Mesenchymal stem cell (in vitro differentiated cells and primary cell): ENCODE measurements at regions not wholly inside any gene's neighbourhood (a gene's known extent, or its start where the extent isn't known, plus 50 kb on each side); places are given as distances from the start of the nearest gene placed in this dataset.

Experiments used
- DNase-seq: peaks from one replicate; pipeline ENCODE4 v3.0.0-alpha.2; 2013
- H2AFZ ChIP-seq: one replicate; pipeline ENCODE4 v1.6.1; 2013; ENCODE audit warnings: low read depth, mild to moderate bottlenecking, control low read depth, inconsistent platforms, low read length, moderate library complexity
- H2AK5ac ChIP-seq: 2 replicates; pipeline ENCODE4 v1.6.1; 2013; ENCODE audit warnings: low read length, moderate library complexity, mild to moderate bottlenecking, inconsistent platforms; ENCODE audit not compliant: severe bottlenecking
- H2BK120ac ChIP-seq: one replicate; pipeline ENCODE4 v1.6.1; 2013; ENCODE audit warnings: low read depth, mild to moderate bottlenecking, inconsistent platforms, low read length, moderate library complexity
- H2BK12ac ChIP-seq, 2 experiments: one replicate each; pipeline ENCODE4 v1.6.1; 2013; ENCODE audit warnings: inconsistent platforms in 2 of 2, low read length in 2 of 2, mild to moderate bottlenecking in 2 of 2, moderate library complexity in 2 of 2, control low read depth in 1 of 2
- H2BK15ac ChIP-seq: one replicate; pipeline ENCODE4 v1.6.1; 2013; ENCODE audit warnings: mild to moderate bottlenecking, low read depth, inconsistent platforms; ENCODE audit not compliant: poor library complexity, severe bottlenecking
- H2BK5ac ChIP-seq: 2 replicates; pipeline ENCODE4 v1.6.1; 2013; ENCODE audit warnings: low read depth, mild to moderate bottlenecking, low read length, control low read depth, inconsistent platforms; ENCODE audit not compliant: poor library complexity, severe bottlenecking
- H3K14ac ChIP-seq, 2 experiments: one replicate each; pipeline ENCODE4 v1.6.1; 2013; ENCODE audit warnings: inconsistent platforms in 2 of 2, low read length in 2 of 2, control low read depth in 1 of 2, mild to moderate bottlenecking in 1 of 2, moderate library complexity in 1 of 2
- H3K18ac ChIP-seq, 2 experiments: one replicate each; pipeline ENCODE4 v1.6.1; 2013; ENCODE audit warnings: inconsistent platforms in 2 of 2, low read length in 2 of 2, control low read depth in 1 of 2, low read depth in 1 of 2, mild to moderate bottlenecking in 1 of 2
- H3K23ac ChIP-seq, 2 experiments: one replicate each; pipeline ENCODE4 v1.6.1; 2013; ENCODE audit warnings: inconsistent platforms in 2 of 2, low read length in 2 of 2, mild to moderate bottlenecking in 2 of 2, moderate library complexity in 2 of 2, control low read depth in 1 of 2
- H3K27ac ChIP-seq: 2 replicates; pipeline ENCODE4 v1.5.1; 2013; ENCODE audit warnings: mild to moderate bottlenecking, moderate library complexity, low read length, control low read depth, inconsistent platforms; ENCODE audit not compliant: poor library complexity, severe bottlenecking
- H3K27me3 ChIP-seq, 2 experiments: 2 replicates each; pipeline versions ENCODE4 v1.6.1 to v1.7.0; 2013; ENCODE audit warnings: low read length in 2 of 2, mild to moderate bottlenecking in 2 of 2, moderate library complexity in 2 of 2, control low read depth in 1 of 2, inconsistent platforms in 1 of 2; ENCODE audit not compliant: control insufficient read depth in 1 of 2, insufficient read depth in 1 of 2
- H3K36me3 ChIP-seq, 2 experiments: 2 replicates each; pipeline versions ENCODE4 v1.6.1 to v1.7.0; 2013; ENCODE audit warnings: low read length in 2 of 2, control low read depth in 1 of 2, inconsistent platforms in 1 of 2, low read depth in 1 of 2, mild to moderate bottlenecking in 1 of 2; ENCODE audit not compliant: insufficient read depth in 2 of 2, control insufficient read depth in 1 of 2
- H3K4ac ChIP-seq, 2 experiments: one replicate each; pipeline ENCODE4 v1.6.1; 2013; ENCODE audit warnings: inconsistent platforms in 2 of 2, low read length in 2 of 2, mild to moderate bottlenecking in 2 of 2, moderate library complexity in 2 of 2, control low read depth in 1 of 2, low read depth in 1 of 2
- H3K4me1 ChIP-seq: 2 replicates; pipeline ENCODE4 v1.6.1; 2013; ENCODE audit warnings: low read depth, low read length, control low read depth; ENCODE audit not compliant: control insufficient read depth, insufficient read depth
- H3K4me2 ChIP-seq: 2 replicates; pipeline ENCODE4 v1.6.1; 2013; ENCODE audit warnings: low read length, mild to moderate bottlenecking, inconsistent platforms; ENCODE audit not compliant: poor library complexity, severe bottlenecking
- H3K4me3 ChIP-seq, 2 experiments: 2 replicates each; pipeline versions ENCODE4 v1.5.1 to v1.7.0; 2013; ENCODE audit warnings: low read length in 2 of 2, mild to moderate bottlenecking in 2 of 2, control low read depth in 1 of 2, low read depth in 1 of 2; ENCODE audit not compliant: insufficient read depth in 1 of 2
- H3K79me1 ChIP-seq: replicated peaks from 2 replicates; pipeline ENCODE4 v1.6.1; 2013; ENCODE audit warnings: mild to moderate bottlenecking, control low read depth, low read length, inconsistent platforms; ENCODE audit not compliant: poor library complexity, severe bottlenecking
- H3K9ac ChIP-seq: 2 replicates; pipeline ENCODE4 v1.7.0; 2013; ENCODE audit warnings: mild to moderate bottlenecking, low read length, moderate library complexity
- H3K9me3 ChIP-seq: 2 replicates; pipeline ENCODE4 v1.7.0; 2013; ENCODE audit warnings: mild to moderate bottlenecking, low read length; ENCODE audit not compliant: control insufficient read depth
- H4K8ac ChIP-seq: one replicate; pipeline ENCODE4 v1.6.1; 2013; ENCODE audit warnings: inconsistent platforms, mild to moderate bottlenecking, low read length, moderate library complexity
- H4K91ac ChIP-seq: one replicate; pipeline ENCODE4 v1.6.1; 2013; ENCODE audit warnings: mild to moderate bottlenecking, low read length, inconsistent platforms
- WGBS: methylation state at CpG from one replicate; pipeline ENCODE4 v1.1.7; 2013; ENCODE audit warnings: mixed read lengths; 5-methylcytosine and 5-hydroxymethylcytosine counted together

GRCh38 chr2:35337922-35338321, 1017.7 kb upstream of the CRIM1 start:
- Histone ChIP-seq H2BK5ac (no peak overlapping the region), H3K27ac (no peak overlapping the region), H3K23ac (no peak overlapping the region), H3K18ac (no peak overlapping the region), H3K79me1 (no peaks in the 10 kb centered on the region), H2BK12ac (no peak overlapping the region), H3K27me3 (no peaks in the 10 kb centered on the region), H4K91ac (no peak overlapping the region), H3K9ac (no peak overlapping the region), H3K9me3 (no peaks in the 10 kb centered on the region), H2AK5ac (no peak overlapping the region), H2AFZ (no peak overlapping the region), H4K8ac (no peak overlapping the region), H3K14ac (no peak overlapping the region), H3K4me2 (no peak overlapping the region), H3K4ac (no peak overlapping the region), H2BK15ac (no peak overlapping the region), H3K4me1 (no peaks in the 10 kb centered on the region), H3K36me3 (peaks cover 0 to 1% of the 10 kb centered on the region in 2 experiments), H2BK120ac (no peak overlapping the region), H3K4me3 (no peak overlapping the region)
- no peak for DNase-seq
- no CpG with 5 or more reads among the region's 2 CpGs for WGBS

GRCh38 chr2:35314049-35314448, 1041.5 kb upstream of the CRIM1 start:
- no peak overlapping the region for H3K4ac ChIP-seq
- no peak overlapping the region for H4K91ac ChIP-seq
- DNase-seq, result no peak

DNA sequence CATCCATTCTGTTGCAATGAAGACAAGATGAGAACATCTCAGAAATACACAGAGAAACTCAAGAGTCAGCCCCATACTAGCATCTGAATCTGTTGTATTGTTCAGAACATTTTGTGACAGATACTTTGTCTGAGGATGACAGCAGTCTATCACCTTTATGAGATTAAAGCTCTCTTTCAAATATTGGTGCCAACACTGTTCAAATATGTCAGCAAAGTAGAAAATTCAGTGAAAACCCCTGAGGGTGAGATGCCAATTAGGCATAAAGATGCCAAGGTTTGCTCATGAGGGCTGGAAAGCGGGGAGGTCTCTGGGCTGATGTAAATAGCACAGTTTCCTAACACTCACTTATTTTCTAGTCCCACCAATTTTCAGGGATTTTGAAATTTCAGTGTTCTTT, 1054.2 kb upstream of the CRIM1 start:
- Histone ChIP-seq H3K27me3 (no peaks in the 10 kb centered on the region), H3K9me3 (no peaks in the 10 kb centered on the region), H3K14ac (no peak overlapping the region), H3K27ac (no peak overlapping the region), H3K36me3 (no peaks in the 10 kb centered on the region), H2AK5ac (no peak overlapping the region), H2BK5ac (no peak overlapping the region), H2BK15ac (no peak overlapping the region), H4K8ac (no peak overlapping the region), H3K23ac (no peak overlapping the region), H3K18ac (no peak overlapping the region), H3K4ac (no peak overlapping the region), H4K91ac (no peak overlapping the region), H3K4me1 (no peaks in the 10 kb centered on the region), H3K4me2 (no peak overlapping the region), H2AFZ (no peak overlapping the region), H3K9ac (no peak overlapping the region), H3K79me1 (no peaks in the 10 kb centered on the region), H2BK12ac (no peak overlapping the region), H2BK120ac (no peak overlapping the region), H3K4me3 (no peak overlapping the region)
- WGBS, result no CpG with 5 or more reads among the region's 1 CpG
- DNase-seq, result no peak

More at GRCh38 chr2:35314049-35314448, 1041.5 kb upstream of the CRIM1 start:
- Histone ChIP-seq H2AFZ (no peak overlapping the region), H3K27me3 (no peaks in the 10 kb centered on the region), H3K4me1 (no peaks in the 10 kb centered on the region), H3K9me3 (no peaks in the 10 kb centered on the region), H3K36me3 (no peaks in the 10 kb centered on the region), H3K4me2 (no peak overlapping the region), H2AK5ac (no peak overlapping the region), H3K23ac (no peak overlapping the region), H3K18ac (no peak overlapping the region), H3K79me1 (no peaks in the 10 kb centered on the region), H2BK12ac (no peak overlapping the region), H3K27ac (no peak overlapping the region), H2BK120ac (no peak overlapping the region), H3K4me3 (no peak overlapping the region), H3K9ac (no peak overlapping the region), H2BK5ac (no peak overlapping the region), H4K8ac (no peak overlapping the region), H2BK15ac (no peak overlapping the region), H3K14ac (no peak overlapping the region)
- 91% methylated on average over 1 of the region's 1 CpG for WGBS

DNA sequence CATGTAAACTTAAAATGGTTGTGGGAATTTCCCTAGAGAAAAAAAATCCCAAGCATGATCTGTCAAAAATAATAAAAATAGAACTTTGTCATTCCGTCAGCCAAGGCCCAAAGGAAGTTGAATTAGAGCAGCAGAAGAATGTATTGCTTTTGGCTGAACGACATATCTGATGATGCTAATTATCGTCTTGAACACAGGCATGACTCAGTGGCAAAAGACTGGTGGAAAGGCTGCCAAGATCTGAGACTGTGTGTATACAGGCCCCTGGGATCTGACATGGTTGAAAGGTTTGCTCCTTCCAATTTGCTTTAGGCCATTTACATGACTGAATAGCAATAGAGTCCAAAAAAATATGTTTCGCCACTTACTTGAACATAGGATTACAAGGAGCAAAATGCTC, 1057.1 kb upstream of the CRIM1 start:
- no peak overlapping the region for H3K18ac ChIP-seq
- H3K14ac ChIP-seq, result no peak overlapping the region
- no peak overlapping the region for H3K23ac ChIP-seq
- H2AK5ac ChIP-seq, result no peak overlapping the region
- no peaks in the 10 kb centered on the region for H3K4me1 ChIP-seq
- no peaks in the 10 kb centered on the region for H3K27me3 ChIP-seq
- H2BK120ac ChIP-seq, result no peak overlapping the region
- H2BK12ac ChIP-seq, result no peak overlapping the region
- 86% methylated on average over 3 of the region's 4 CpGs for WGBS
- no peak overlapping the region for H2AFZ ChIP-seq
- no peak overlapping the region for H3K4ac ChIP-seq
- H2BK5ac ChIP-seq, result no peak overlapping the region
- H3K79me1 ChIP-seq, result no peaks in the 10 kb centered on the region
- no peak overlapping the region for H3K4me3 ChIP-seq
- no peaks in the 10 kb centered on the region for H3K36me3 ChIP-seq
- no peak overlapping the region for H3K9ac ChIP-seq
- no peak overlapping the region for H2BK15ac ChIP-seq
- no peak overlapping the region for H3K4me2 ChIP-seq
- H3K27ac ChIP-seq, result no peak overlapping the region
- no peak overlapping the region for H4K8ac ChIP-seq
- DNase-seq, result peak; percentile 1
- no peaks in the 10 kb centered on the region for H3K9me3 ChIP-seq
- no peak overlapping the region for H4K91ac ChIP-seq
